H1 (cell line): ENCODE measurements at regions not wholly inside any gene's neighbourhood (a gene's known extent, or its start where the extent isn't known, plus 50 kb on each side); places are given as distances from the start of the nearest gene placed in this dataset.

Source experiments
- CHD7 ChIP-seq: fragments of 300-600 bp; sonication (generic); IDR thresholded peaks from 2 replicates; pipeline ENCODE4 v1.7.1; 2012; ENCODE audit warnings: low read length, moderate library complexity, mild to moderate bottlenecking, inconsistent platforms; ENCODE audit not compliant: insufficient replicate concordance

GRCh38 chr4:57548856-57549255 is 438.7 kb upstream of the IGFBP7 start (continued):
- TF ChIP-seq CHD7 = no peak
